Spinal cord (tissue), 9 donors: ENCODE measurements at regions not wholly inside any gene's neighbourhood (a gene's known extent, or its start where the extent isn't known, plus 50 kb on each side); places are given as distances from the start of the nearest gene placed in this dataset.
A peak's percentile ranks its signal among the peaks of the same experiment; 100 is the strongest.
"Not testable (repeated sequence)": the region's sequence is repeated elsewhere in the genome, so short reads cannot be mapped to it uniquely, and the experiment has no call there.

ENCODE experiments used
- DNase-seq, 6 donors: peaks; one replicate each; pipeline versions ENCODE4 v3.0.0 to v3.0.0-alpha.2; 2013 to 2015; ENCODE audit warnings: low spot score in 6 of 6, low read depth in 4 of 6
- H3K27ac ChIP-seq: one replicate; pipeline ENCODE4 v1.5.1; 2013; ENCODE audit warnings: low read depth, low read length, control low read depth
- H3K27me3 ChIP-seq: one replicate; pipeline ENCODE4 v1.6.1; 2013; ENCODE audit warnings: low read length; ENCODE audit not compliant: control insufficient read depth, insufficient read depth
- H3K36me3 ChIP-seq: one replicate; pipeline ENCODE4 v1.6.1; 2013; ENCODE audit warnings: low read length; ENCODE audit not compliant: control insufficient read depth, insufficient read depth
- H3K4me1 ChIP-seq: one replicate; pipeline ENCODE4 v1.6.1; 2013; ENCODE audit warnings: low read length; ENCODE audit not compliant: control insufficient read depth, insufficient read depth
- H3K4me3 ChIP-seq: one replicate; pipeline ENCODE4 v1.5.1; 2013; ENCODE audit warnings: low read depth, low read length, control low read depth
- H3K9me3 ChIP-seq: one replicate; pipeline ENCODE4 v1.6.1; 2013; ENCODE audit warnings: low read length; ENCODE audit not compliant: control insufficient read depth, insufficient read depth
- WGBS: methylation state at CpG from one replicate; pipeline ENCODE4 v1.1.5; 2013; ENCODE audit warnings: missing lambda C conversion rate; ENCODE audit not compliant: insufficient coverage; 5-methylcytosine and 5-hydroxymethylcytosine counted together
- donor health status: healthy.

DNA sequence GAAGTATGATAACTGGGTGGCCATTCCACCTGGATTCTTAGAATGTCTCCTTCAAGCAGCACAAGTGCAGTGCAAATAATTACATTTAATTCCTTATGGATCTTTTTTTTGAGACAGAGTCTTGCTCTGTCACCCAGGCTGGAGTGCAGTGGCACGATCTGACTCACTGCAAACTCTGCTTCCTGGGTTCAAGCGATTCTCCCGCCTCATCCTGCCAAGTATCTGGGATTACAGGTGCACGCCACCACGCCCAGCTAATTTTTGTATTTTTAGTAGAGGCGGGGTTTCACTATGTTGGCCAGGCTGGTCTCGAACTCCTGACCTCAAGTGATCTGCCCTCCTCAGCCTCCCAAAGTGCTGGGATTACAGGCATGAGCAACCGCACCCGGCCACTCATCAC is 80.7 kb upstream of the ABHD2 start:
- H3K27ac ChIP-seq, H3K4me1 ChIP-seq, DNase-seq, H3K27me3 ChIP-seq, H3K36me3 ChIP-seq, H3K9me3 ChIP-seq, H3K4me3 ChIP-seq: not testable (repeated sequence)
- 93% methylated on average over 5 of the region's 9 CpGs for WGBS

DNA sequence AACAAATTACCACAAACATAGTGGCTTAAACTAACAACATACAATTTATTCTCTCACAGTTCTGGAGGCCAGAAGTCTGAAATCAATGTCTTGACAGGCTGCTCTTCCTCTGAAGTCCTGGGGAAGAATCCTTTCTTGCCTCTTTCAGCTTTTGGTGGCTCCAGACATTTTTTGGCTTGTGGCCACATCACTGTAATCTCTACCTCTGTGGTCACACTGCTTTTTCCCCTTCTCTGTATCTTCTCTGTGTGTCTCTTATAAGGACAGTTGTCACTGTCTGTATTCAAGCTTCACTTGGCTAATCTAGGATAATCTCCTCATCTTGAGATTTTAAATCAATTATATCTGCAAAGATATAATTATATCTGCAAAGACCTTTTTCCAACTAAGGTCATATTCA is 80.3 kb upstream of the ABHD2 start:
- H3K4me3 ChIP-seq: no peak overlapping the region
- H3K4me1 ChIP-seq: no peaks in the 10 kb centered on the region
- no peaks in the 10 kb centered on the region for H3K9me3 ChIP-seq
- H3K36me3 ChIP-seq: no peaks in the 10 kb centered on the region
- H3K27me3 ChIP-seq: no peaks in the 10 kb centered on the region
- H3K27ac ChIP-seq: no peak overlapping the region
- no peak for DNase-seq

DNA sequence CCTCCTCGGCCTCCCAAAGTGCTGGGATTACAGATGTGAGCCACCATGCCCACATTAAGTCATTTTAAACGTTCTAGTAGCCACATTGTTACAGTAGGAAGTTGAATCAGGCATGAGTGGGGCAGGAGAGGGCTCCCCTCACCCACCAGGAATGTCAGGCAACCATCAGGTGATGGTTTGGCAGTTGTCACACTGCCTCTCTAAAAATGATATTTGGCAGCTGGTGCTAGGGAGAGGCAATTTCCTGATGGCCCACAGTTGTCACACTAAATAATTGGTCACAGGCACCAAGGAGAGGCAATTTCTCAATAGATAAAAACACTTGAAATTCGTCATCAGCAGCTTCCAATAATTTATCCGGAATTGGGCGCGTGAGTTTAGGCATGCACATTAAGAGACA is 79.2 kb upstream of the ABHD2 start:
- no peak for DNase-seq
- Histone ChIP-seq H3K4me3 (no peak overlapping the region), H3K36me3 (no peaks in the 10 kb centered on the region), H3K4me1 (no peaks in the 10 kb centered on the region), H3K27ac (no peak overlapping the region), H3K9me3 (no peaks in the 10 kb centered on the region), H3K27me3 (no peaks in the 10 kb centered on the region)
- no CpG with 5 or more reads among the region's 6 CpGs for WGBS

DNA sequence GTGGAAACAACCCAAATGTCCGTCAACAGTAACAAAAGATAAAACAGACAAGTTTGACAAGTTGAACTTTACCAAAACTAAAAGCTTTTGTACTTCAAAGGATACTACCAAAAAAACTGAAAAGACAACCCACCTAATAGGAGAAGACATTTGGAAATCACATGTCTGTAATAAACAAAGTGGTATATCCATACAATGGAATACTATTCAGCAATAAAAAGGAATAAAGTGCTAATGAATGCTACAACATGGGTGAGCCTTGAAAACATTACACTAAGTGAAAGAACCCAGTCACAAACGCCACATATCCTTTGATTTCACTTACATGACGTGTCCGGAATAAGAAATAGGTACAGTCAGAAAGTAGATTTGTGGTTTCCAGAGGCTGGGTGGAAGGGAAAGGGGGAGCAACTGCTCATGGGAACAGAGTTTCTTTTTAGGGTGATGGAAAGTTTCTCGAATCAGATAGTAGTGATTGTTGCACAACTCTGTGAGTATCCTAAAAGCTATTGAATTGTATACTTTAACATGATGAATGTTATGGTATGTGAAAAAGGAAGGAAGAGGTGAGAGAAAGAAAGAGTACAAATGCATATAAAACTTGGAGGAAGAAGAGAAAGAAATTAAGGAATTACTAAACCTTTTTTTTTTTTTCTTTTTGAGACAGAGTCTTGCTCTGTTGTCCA is 72.7 kb upstream of the ABHD2 start:
- H3K4me1 ChIP-seq: peaks cover 22% of the 10 kb centered on the region

DNA sequence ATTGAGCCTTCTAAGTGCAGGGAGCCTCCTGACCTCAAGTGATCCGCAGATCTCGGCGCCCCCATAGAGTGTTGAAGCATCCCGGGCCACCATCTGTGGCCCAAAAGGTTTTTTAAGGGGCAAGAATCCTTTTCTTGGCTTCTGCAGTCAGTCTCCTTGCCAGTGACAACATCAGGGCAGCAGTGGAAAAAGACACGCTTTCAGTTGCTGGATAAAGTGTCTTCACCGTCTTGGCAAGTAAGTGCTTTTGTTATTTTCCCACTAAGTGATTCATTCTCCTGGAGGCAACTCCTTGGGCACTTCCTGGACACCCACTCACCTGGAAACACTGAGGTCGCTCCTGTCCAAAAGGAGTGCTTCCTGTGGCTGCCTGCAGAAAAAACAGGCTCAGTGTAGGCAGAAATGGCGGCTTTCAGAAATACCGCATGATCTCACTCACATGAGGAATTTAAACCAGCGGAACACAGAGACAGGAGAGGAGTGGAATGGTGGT is 71.7 kb upstream of the ABHD2 start:
- H3K27ac ChIP-seq: no peak overlapping the region

More for the DNA sequence above, 72.7 kb upstream of the ABHD2 start:
- no peaks in the 10 kb centered on the region for H3K27me3 ChIP-seq
- no peak overlapping the region for H3K4me3 ChIP-seq
- H3K9me3 ChIP-seq: peaks cover 1% of the 10 kb centered on the region
- H3K27ac ChIP-seq: no peak overlapping the region
- no peak for DNase-seq
- H3K36me3 ChIP-seq: no peaks in the 10 kb centered on the region
- 100% methylated on average over 3 of the region's 5 CpGs for WGBS

DNA sequence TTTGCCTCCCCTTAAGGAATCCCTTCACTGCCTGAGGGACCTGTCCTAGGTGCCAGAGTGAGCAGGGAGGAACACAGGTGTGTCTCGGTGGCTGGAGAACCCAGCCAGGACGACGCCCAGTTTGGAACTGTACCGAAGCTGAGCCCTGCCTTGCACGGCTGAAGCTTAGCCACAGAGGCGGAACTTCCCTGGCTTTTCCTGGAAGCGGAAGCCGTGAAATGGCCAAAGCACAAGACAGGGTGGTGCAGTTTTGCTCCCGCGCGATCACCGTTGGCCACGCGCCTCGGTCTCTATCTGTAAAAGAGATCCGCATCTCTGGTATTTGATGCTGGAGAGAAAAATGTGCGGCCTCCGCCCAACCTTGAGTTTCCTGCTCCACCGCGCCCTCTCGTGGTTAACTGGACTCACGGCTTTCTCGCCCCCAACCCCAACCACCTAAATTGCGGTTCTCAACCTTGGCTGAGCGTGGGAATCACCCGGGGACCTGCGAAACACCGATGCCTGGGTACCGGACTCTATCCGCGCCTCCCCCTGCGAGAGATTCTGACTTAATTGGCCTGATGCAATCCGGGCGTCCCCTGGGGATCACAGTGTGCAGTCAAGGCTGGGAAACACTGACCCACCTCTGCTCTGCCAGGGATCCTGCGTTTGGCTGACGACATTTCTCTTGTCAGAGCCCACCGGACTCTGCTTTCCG is 70.7 kb upstream of the ABHD2 start:
- DNase-seq: peak; percentile 63 to 96 (median 81)
- peak overlapping the region; percentile 64 for H3K27ac ChIP-seq
- peaks cover 22% of the 10 kb centered on the region for H3K4me1 ChIP-seq
- peak overlapping the region; percentile 37 for H3K4me3 ChIP-seq
- H3K36me3 ChIP-seq: no peaks in the 10 kb centered on the region
- no peaks in the 10 kb centered on the region for H3K27me3 ChIP-seq
- peaks cover 1% of the 10 kb centered on the region for H3K9me3 ChIP-seq
- 3% methylated on average over 38 of the region's 38 CpGs for WGBS

More for the DNA sequence above, 71.7 kb upstream of the ABHD2 start:
- peaks cover 1% of the 10 kb centered on the region for H3K9me3 ChIP-seq
- H3K4me1 ChIP-seq: peaks cover 22% of the 10 kb centered on the region
- H3K36me3 ChIP-seq: no peaks in the 10 kb centered on the region
- peak in 1 of 6 donors; percentile 12 for DNase-seq
- no peaks in the 10 kb centered on the region for H3K27me3 ChIP-seq
- no peak overlapping the region for H3K4me3 ChIP-seq
- WGBS: 63% methylated on average over 10 of the region's 10 CpGs

- DNase-seq: peak in 4 of 6 donors; percentile 49 to 81 (median 54)
- Histone ChIP-seq H3K27ac (peak overlapping the region; percentile 64), H3K9me3 (peaks cover 1% of the 10 kb centered on the region), H3K36me3 (no peaks in the 10 kb centered on the region), H3K4me3 (no peak overlapping the region), H3K27me3 (no peaks in the 10 kb centered on the region), H3K4me1 (peaks cover 22% of the 10 kb centered on the region)
- 58% methylated on average over 5 of the region's 7 CpGs for WGBS
Measured at GRCh38 chr15:89018207-89018606, 70.0 kb upstream of the ABHD2 start.

- Histone ChIP-seq H3K4me1 (peaks cover 22% of the 10 kb centered on the region), H3K9me3 (no peaks in the 10 kb centered on the region), H3K27me3 (no peaks in the 10 kb centered on the region), H3K27ac (no peak overlapping the region), H3K36me3 (no peaks in the 10 kb centered on the region), H3K4me3 (no peak overlapping the region)
- WGBS: 71% methylated on average over 2 of the region's 3 CpGs
- DNase-seq: no peak
Measured at GRCh38 chr15:89019436-89019835, 68.8 kb upstream of the ABHD2 start.

GRCh38 chr15:89021224-89021623 is 67.0 kb upstream of the ABHD2 start:
- no peaks in the 10 kb centered on the region for H3K27me3 ChIP-seq
- no peaks in the 10 kb centered on the region for H3K36me3 ChIP-seq
- 100% methylated on average over 2 of the region's 2 CpGs for WGBS
- peaks cover 22% of the 10 kb centered on the region for H3K4me1 ChIP-seq
- no peak for DNase-seq
- H3K9me3 ChIP-seq: no peaks in the 10 kb centered on the region
- no peak overlapping the region for H3K27ac ChIP-seq
- no peak overlapping the region for H3K4me3 ChIP-seq

DNA sequence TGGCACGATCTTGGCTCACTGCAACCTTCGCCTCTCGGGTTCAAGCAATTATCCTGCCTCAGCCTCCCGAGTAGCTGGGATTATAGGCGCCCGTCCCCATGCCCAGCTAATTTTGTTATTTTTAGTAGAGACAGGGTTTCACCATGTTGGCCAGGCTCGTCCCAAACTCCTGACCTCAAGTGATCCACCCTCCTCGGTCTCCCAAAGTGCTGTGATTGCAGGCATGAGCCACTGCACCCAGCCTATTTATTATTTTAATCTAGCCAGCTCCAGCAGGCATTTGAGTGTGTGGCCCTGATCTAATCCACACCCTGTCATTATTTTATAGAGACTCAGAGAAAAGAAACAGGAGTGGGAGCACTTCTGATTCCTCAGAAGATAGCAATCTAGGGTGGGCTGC is 66.4 kb upstream of the ABHD2 start:
- not testable (repeated sequence) for H3K27me3 ChIP-seq, H3K36me3 ChIP-seq, H3K4me3 ChIP-seq, DNase-seq, H3K27ac ChIP-seq, H3K9me3 ChIP-seq
- H3K4me1 ChIP-seq: peaks cover 17% of the 10 kb centered on the region
- WGBS: no CpG with 5 or more reads among the region's 8 CpGs
